ENCODE measurements at regions not wholly inside any gene's neighbourhood (a gene's known extent, or its start where the extent isn't known, plus 50 kb on each side); places are given as distances from the start of the nearest gene placed in this dataset.

DNA sequence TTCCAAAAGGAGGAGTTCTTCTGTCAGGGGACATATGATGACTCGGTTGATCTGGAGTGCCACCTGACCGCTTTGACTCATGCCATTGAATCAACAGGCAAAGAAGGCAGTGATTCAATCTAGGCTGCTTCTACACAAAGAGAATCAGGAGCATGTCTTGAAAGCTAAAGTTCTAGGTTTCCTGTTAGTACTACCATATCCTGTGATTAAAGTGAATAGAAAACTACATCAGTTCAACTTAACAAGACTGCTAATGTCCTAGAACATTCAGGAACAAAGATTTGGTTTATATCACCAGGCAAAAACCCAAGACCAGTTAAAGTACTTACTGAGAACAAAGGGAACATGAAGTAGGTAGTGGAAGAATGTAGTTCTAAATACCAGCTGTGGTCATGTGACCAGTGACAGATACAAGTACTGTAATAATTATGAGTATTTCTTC lies 216.8 kb upstream of the SGK1 start (continued):
- TF ChIP-seq SIN3A (conservative IDR thresholded peaks at IDR 0.05 in 1 of 2, IDR thresholded peaks at IDR 0.05 in 1 of 2; ENCODE audit: low read depth in 1 of 2, low read length in 2 of 2) (no peak), CHD1 (IDR thresholded peaks at IDR 0.05; ENCODE audit: low read depth, low read length) (no peak), BRCA1 (IDR thresholded peaks at IDR 0.05; ENCODE audit: low read depth, low read length) (no peak), EP300 (IDR thresholded peaks at IDR 0.05; ENCODE audit: borderline replicate concordance in 1 of 2, low read depth in 2 of 2, low read length in 2 of 2) (no peak)
